Astrocyte (in vitro differentiated cells and primary cell): ENCODE measurements at regions not wholly inside any gene's neighbourhood (a gene's known extent, or its start where the extent isn't known, plus 50 kb on each side); places are given as distances from the start of the nearest gene placed in this dataset.

Experiments
- DNase-seq: peaks from one replicate; pipeline ENCODE4 v3.0.0-alpha.2; 2010; ENCODE audit warnings: low read depth
- FAIRE-seq: peaks from 2 replicates; lab custom pipeline; 2011; peaks lifted over from hg19 to GRCh38; lab: Jason Lieb, UNC
- H2AFZ ChIP-seq: 2 replicates; pipeline ENCODE4 v1.6.0; 2012; ENCODE audit warnings: low read depth, low read length, inconsistent platforms
- H3K27ac ChIP-seq: 2 replicates; pipeline ENCODE4 v1.5.1; 2011; ENCODE audit warnings: low read depth, low read length, inconsistent platforms
- H3K27me3 ChIP-seq: 2 replicates; pipeline ENCODE4 v1.6.0; 2011; ENCODE audit warnings: low read length, inconsistent platforms; ENCODE audit not compliant: insufficient read depth
- H3K36me3 ChIP-seq: 2 replicates; pipeline ENCODE4 v1.5.1; 2011; ENCODE audit warnings: low read length, inconsistent platforms; ENCODE audit not compliant: insufficient read depth
- H3K4me1 ChIP-seq: 2 replicates; pipeline ENCODE4 v1.5.1; 2011; ENCODE audit warnings: low read length, inconsistent platforms; ENCODE audit not compliant: insufficient read depth
- H3K4me2 ChIP-seq: 2 replicates; pipeline ENCODE4 v1.6.0; 2012; ENCODE audit warnings: low read length, inconsistent platforms
- H3K4me3 ChIP-seq: 2 replicates; pipeline ENCODE4 v1.5.1; 2011; ENCODE audit warnings: low read depth, mild to moderate bottlenecking, low read length, inconsistent platforms; ENCODE audit not compliant: insufficient read depth
- H3K79me2 ChIP-seq: 2 replicates; pipeline ENCODE4 v1.6.0; 2012; ENCODE audit warnings: mild to moderate bottlenecking, low read length, inconsistent platforms; ENCODE audit not compliant: insufficient read depth
- H3K9ac ChIP-seq: 2 replicates; pipeline ENCODE4 v1.6.0; 2012; ENCODE audit warnings: mild to moderate bottlenecking, low read length, inconsistent platforms
- H3K9me3 ChIP-seq: 2 replicates; pipeline ENCODE4 v1.5.1; 2012; ENCODE audit warnings: low read depth, mild to moderate bottlenecking, low read length, inconsistent platforms; ENCODE audit not compliant: insufficient read depth
- H4K20me1 ChIP-seq: 2 replicates; pipeline ENCODE4 v1.6.0; 2012; ENCODE audit warnings: low read length, inconsistent platforms; ENCODE audit not compliant: insufficient read depth
- H3K27ac Mint-ChIP-seq: one replicate; pipeline ENCODE4 v1.8.0; 2021; ENCODE audit warnings: mild to moderate bottlenecking, mixed read lengths; ENCODE audit not compliant: unreplicated experiment
- H3K27me3 Mint-ChIP-seq: one replicate; pipeline ENCODE4 v1.8.0; 2021; ENCODE audit warnings: low read depth, mixed read lengths; ENCODE audit not compliant: unreplicated experiment
- H3K36me3 Mint-ChIP-seq: one replicate; pipeline ENCODE4 v1.8.0; 2021; ENCODE audit warnings: low read depth, mixed read lengths; ENCODE audit not compliant: unreplicated experiment
- H3K4me1 Mint-ChIP-seq: one replicate; pipeline ENCODE4 v1.8.0; 2021; ENCODE audit warnings: low read depth, mixed read lengths; ENCODE audit not compliant: unreplicated experiment
- H3K4me3 Mint-ChIP-seq: one replicate; pipeline ENCODE4 v1.8.0; 2021; ENCODE audit warnings: mild to moderate bottlenecking, moderate library complexity, mixed read lengths; ENCODE audit not compliant: unreplicated experiment
- H3K9me3 Mint-ChIP-seq: one replicate; pipeline ENCODE4 v1.8.0; 2021; ENCODE audit warnings: mild to moderate bottlenecking, mixed read lengths; ENCODE audit not compliant: unreplicated experiment
- CTCF ChIP-seq: IDR thresholded peaks from 2 replicates; pipeline ENCODE4 v1.5.1; 2011; ENCODE audit warnings: low read depth, mild to moderate bottlenecking, inconsistent platforms, low read length, moderate library complexity; ENCODE audit not compliant: insufficient read depth
- EZH2 ChIP-seq: IDR thresholded peaks from 2 replicates; pipeline ENCODE4 v1.6.1; 2012; ENCODE audit warnings: mild to moderate bottlenecking, low read length, inconsistent platforms; ENCODE audit not compliant: insufficient read depth

- H4K20me1 ChIP-seq, result no peaks in the 10 kb centered on the region
- H3K4me2 ChIP-seq, result no peak overlapping the region
- no peak for TF ChIP-seq EZH2
- no peak for TF ChIP-seq CTCF
- no peaks in the 10 kb centered on the region for H3K36me3 Mint-ChIP-seq
- FAIRE-seq (no peak), DNase-seq (no peak)
- no peaks in the 10 kb centered on the region for H3K36me3 ChIP-seq
- H3K9ac ChIP-seq, result no peak overlapping the region
- peaks cover 11% of the 10 kb centered on the region for H3K4me1 ChIP-seq
- peaks cover 2% of the 10 kb centered on the region for H3K4me1 Mint-ChIP-seq
- no peak overlapping the region for H3K4me3 ChIP-seq
- H3K4me3 Mint-ChIP-seq, result no peak overlapping the region
- H3K79me2 ChIP-seq, result no peaks in the 10 kb centered on the region
- H2AFZ ChIP-seq, result no peak overlapping the region
- H3K9me3 ChIP-seq, result no peaks in the 10 kb centered on the region
- H3K27me3 Mint-ChIP-seq, result peaks cover 13% of the 10 kb centered on the region
- H3K9me3 Mint-ChIP-seq, result no peaks in the 10 kb centered on the region
- H3K27ac ChIP-seq, result no peak overlapping the region
- H3K27ac Mint-ChIP-seq, result no peak overlapping the region
- H3K27me3 ChIP-seq, result peaks cover 2% of the 10 kb centered on the region
These were observed 86.7 kb downstream of the PDGFA start for GRCh38 chr7:432933-433332.

GRCh38 chr7:433558-433957 lies 86.1 kb downstream of the PDGFA start:
- DNase-seq, result no peak
- Histone ChIP-seq H3K4me3 (no peak overlapping the region), H3K9ac (no peak overlapping the region), H3K27me3 (peaks cover 2% of the 10 kb centered on the region), H3K9me3 (no peaks in the 10 kb centered on the region), H3K27ac (no peak overlapping the region), H3K4me2 (no peak overlapping the region), H4K20me1 (no peaks in the 10 kb centered on the region), H3K36me3 (no peaks in the 10 kb centered on the region), H3K79me2 (no peaks in the 10 kb centered on the region), H3K4me1 (peaks cover 11% of the 10 kb centered on the region), H2AFZ (no peak overlapping the region)
- peaks cover 13% of the 10 kb centered on the region for H3K27me3 Mint-ChIP-seq
- no peak for FAIRE-seq
- H3K27ac Mint-ChIP-seq, result no peak overlapping the region
- no peaks in the 10 kb centered on the region for H3K9me3 Mint-ChIP-seq
- H3K4me3 Mint-ChIP-seq, result no peak overlapping the region
- H3K36me3 Mint-ChIP-seq, result no peaks in the 10 kb centered on the region
- H3K4me1 Mint-ChIP-seq, result peaks cover 2% of the 10 kb centered on the region
- no peak for TF ChIP-seq CTCF
- TF ChIP-seq EZH2, result no peak

GRCh38 chr7:434891-435629 lies 84.6 kb downstream of the PDGFA start:
- peak overlapping the region; percentile 59 for H3K4me2 ChIP-seq
- FAIRE-seq, result no peak

More at GRCh38 chr7:434891-435629, 84.6 kb downstream of the PDGFA start:
- Mint-ChIP-seq H3K27me3 (peaks cover 22% of the 10 kb centered on the region), H3K4me3 (no peak overlapping the region), H3K27ac (no peak overlapping the region), H3K9me3 (no peaks in the 10 kb centered on the region), H3K4me1 (peaks cover 2% of the 10 kb centered on the region), H3K36me3 (no peaks in the 10 kb centered on the region)
- no peaks in the 10 kb centered on the region for H3K9me3 ChIP-seq
- no peak overlapping the region for H3K9ac ChIP-seq
- H3K4me1 ChIP-seq, result peaks cover 11% of the 10 kb centered on the region
- H3K27ac ChIP-seq, result no peak overlapping the region
- H3K27me3 ChIP-seq, result peaks cover 2% of the 10 kb centered on the region
- H3K4me3 ChIP-seq, result no peak overlapping the region
- no peak for TF ChIP-seq EZH2
- TF ChIP-seq CTCF, result no peak
- H3K36me3 ChIP-seq, result no peaks in the 10 kb centered on the region
- H3K79me2 ChIP-seq, result no peaks in the 10 kb centered on the region
- H2AFZ ChIP-seq, result peak overlapping the region; percentile 2
- DNase-seq, result no peak
- no peaks in the 10 kb centered on the region for H4K20me1 ChIP-seq
